Naive thymus-derived CD4-positive, alpha-beta T cell (primary cell): ENCODE measurements at regions not wholly inside any gene's neighbourhood (a gene's known extent, or its start where the extent isn't known, plus 50 kb on each side); places are given as distances from the start of the nearest gene placed in this dataset.

Experiments
- ATAC-seq: fragments of 150-1000 bp; cut with Tn5 transposase; 2 replicates; pipeline ENCODE4 v1.10.0; 2021; ENCODE audit warnings: mild to moderate bottlenecking, moderate library complexity
- CTCF ChIA-PET: fragments of 350-600 bp; sonication (Branson Sonifier 250); formaldehyde crosslinking; loops from one replicate; lab custom pipeline; 2021; ENCODE audit warnings: antibody characterized with exemption; lab: Charles Lee
- POLR2A ChIA-PET: fragments of 350-600 bp; sonication (Branson Sonifier 250); formaldehyde crosslinking; loops from one replicate; lab custom pipeline; 2021; ENCODE audit warnings: antibody characterized with exemption, inconsistent platforms; lab: Charles Lee
- DNase-seq, 9 donors: peaks; one replicate each; pipeline versions ENCODE4 v3.0.0 to v3.0.0-alpha.2; 2020 to 2022; ENCODE audit warnings: mixed read lengths in 1 of 9
- H3K27ac ChIP-seq: one replicate; pipeline ENCODE4 v1.7.0; 2013; ENCODE audit warnings: mild to moderate bottlenecking, low read depth, low read length, moderate library complexity
- H3K27me3 ChIP-seq, 2 donors: one replicate each; pipeline ENCODE4 v1.7.0; 2013; ENCODE audit warnings: low read length in 2 of 2, mild to moderate bottlenecking in 2 of 2, moderate library complexity in 2 of 2; ENCODE audit not compliant: control insufficient read depth in 2 of 2, insufficient read depth in 2 of 2
- H3K36me3 ChIP-seq, 3 experiments: 1 replicate in 2 of 3; 2 replicates in 1 of 3; pipeline ENCODE4 v1.7.0; 2013; ENCODE audit warnings: low read length in 3 of 3, mild to moderate bottlenecking in 3 of 3, moderate library complexity in 1 of 3; ENCODE audit not compliant: insufficient read depth in 3 of 3, control insufficient read depth in 2 of 3
- H3K4me1 ChIP-seq, 2 donors: one replicate each; pipeline ENCODE4 v1.7.0; 2013; ENCODE audit warnings: low read length in 2 of 2, mild to moderate bottlenecking in 2 of 2, moderate library complexity in 1 of 2; ENCODE audit not compliant: control insufficient read depth in 2 of 2, insufficient read depth in 2 of 2
- H3K4me3 ChIP-seq: 2 replicates; pipeline ENCODE4 v1.7.0; 2013; ENCODE audit warnings: mild to moderate bottlenecking, low read length
- H3K9me3 ChIP-seq, 3 experiments: 1 replicate in 2 of 3; 2 replicates in 1 of 3; pipeline ENCODE4 v1.7.0; 2013; ENCODE audit warnings: low read length in 3 of 3; ENCODE audit not compliant: control insufficient read depth in 2 of 3
- H3K27ac Mint-ChIP-seq, 9 donors: one replicate each; pipeline ENCODE4 v1.8.0; 2020 to 2022; ENCODE audit warnings: mixed read lengths in 9 of 9, mild to moderate bottlenecking in 8 of 9, moderate library complexity in 5 of 9, inconsistent platforms in 2 of 9
- H3K27me3 Mint-ChIP-seq, 5 donors: one replicate each; pipeline ENCODE4 v1.8.0; 2021 to 2022; ENCODE audit warnings: mixed read lengths in 5 of 5, mild to moderate bottlenecking in 1 of 5
- H3K36me3 Mint-ChIP-seq, 5 donors: one replicate each; pipeline ENCODE4 v1.8.0; 2020 to 2022; ENCODE audit warnings: mixed read lengths in 5 of 5, mild to moderate bottlenecking in 3 of 5, inconsistent platforms in 1 of 5
- H3K4me1 Mint-ChIP-seq, 7 donors: one replicate each; pipeline ENCODE4 v1.8.0; 2020 to 2022; ENCODE audit warnings: mixed read lengths in 7 of 7, mild to moderate bottlenecking in 3 of 7, inconsistent platforms in 1 of 7
- H3K4me3 Mint-ChIP-seq, 10 donors: one replicate each; pipeline ENCODE4 v1.8.0; 2020 to 2022; ENCODE audit warnings: mild to moderate bottlenecking in 10 of 10, mixed read lengths in 10 of 10, moderate library complexity in 6 of 10, inconsistent platforms in 2 of 10
- H3K9me3 Mint-ChIP-seq, 11 donors: one replicate each; pipeline ENCODE4 v1.8.0; 2020 to 2022; ENCODE audit warnings: mixed read lengths in 11 of 11, mild to moderate bottlenecking in 4 of 11, inconsistent platforms in 1 of 11, moderate library complexity in 1 of 11
- intact Hi-C, 2 donors: fragments of 100-400 bp; cut with micrococcal nuclease; formaldehyde crosslinking; loops; one replicate each; pipeline ENCODE4 v1.15.1; 2023

DNA sequence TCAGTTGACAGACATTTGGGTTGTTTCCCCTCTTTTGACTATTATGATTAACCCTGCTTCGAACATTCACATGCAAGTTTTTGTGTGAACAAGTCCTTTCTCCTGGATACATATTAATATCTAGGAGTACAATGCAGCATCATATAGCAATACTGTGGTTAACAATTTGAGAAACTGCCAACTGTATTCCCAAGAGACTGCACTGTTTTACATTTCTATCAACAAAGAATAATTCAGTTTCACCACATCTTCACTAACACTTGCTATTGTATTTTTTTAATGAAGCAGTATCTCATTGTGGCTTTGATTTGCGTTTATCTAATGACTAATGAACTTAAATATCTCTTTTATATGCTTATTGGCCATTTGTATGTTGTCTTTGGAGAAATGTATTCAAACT, 184.6 kb upstream of the NBEA start:
- CTCF ChIA-PET, result no interaction called here
- POLR2A ChIA-PET, result no interaction called here
- no peak overlapping the region for H3K4me3 ChIP-seq
- Mint-ChIP-seq H3K9me3 (peaks cover 0 to 6% (median 0%) of the 10 kb centered on the region in 11 donors), H3K27me3 (peaks cover 0 to under 1% (median 0%) of the 10 kb centered on the region in 5 donors), H3K4me3 (no peak overlapping the region), H3K36me3 (no peaks in the 10 kb centered on the region), H3K4me1 (no peaks in the 10 kb centered on the region), H3K27ac (no peak overlapping the region)
- no peaks in the 10 kb centered on the region for H3K36me3 ChIP-seq
- intact Hi-C loops, result no loop called here
- no peaks in the 10 kb centered on the region for H3K27me3 ChIP-seq
- H3K9me3 ChIP-seq, result no peaks in the 10 kb centered on the region
- ATAC-seq, result no peak
- no peak for DNase-seq
- no peak overlapping the region for H3K27ac ChIP-seq
- H3K4me1 ChIP-seq, result no peaks in the 10 kb centered on the region

DNA sequence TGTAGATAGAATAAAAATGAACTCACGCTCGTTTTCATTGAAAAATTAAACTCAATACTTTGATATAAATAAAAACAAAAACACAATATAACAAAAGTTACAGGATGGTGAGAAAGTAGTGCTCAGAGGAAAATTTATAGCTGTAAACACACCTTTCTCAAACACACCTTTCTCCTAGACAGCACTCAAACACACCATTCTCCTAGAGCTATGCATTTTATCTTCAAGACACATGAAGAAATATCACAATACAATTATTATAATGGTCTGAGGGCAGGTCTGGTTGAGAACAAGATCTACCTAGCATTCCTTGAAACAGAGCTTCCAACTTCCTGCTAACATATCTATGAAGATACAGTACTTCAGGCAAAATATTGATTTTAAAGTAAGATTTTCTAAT, 183.4 kb upstream of the NBEA start:
- Histone ChIP-seq H3K4me1 (no peaks in the 10 kb centered on the region), H3K4me3 (no peak overlapping the region), H3K36me3 (no peaks in the 10 kb centered on the region), H3K27ac (no peak overlapping the region), H3K27me3 (no peaks in the 10 kb centered on the region), H3K9me3 (no peaks in the 10 kb centered on the region)
- Mint-ChIP-seq H3K4me1 (no peaks in the 10 kb centered on the region), H3K27ac (no peak overlapping the region), H3K9me3 (peaks cover 0 to 6% (median 0%) of the 10 kb centered on the region in 11 donors), H3K36me3 (no peaks in the 10 kb centered on the region), H3K27me3 (no peaks in the 10 kb centered on the region), H3K4me3 (no peak overlapping the region)
- intact Hi-C loops, result no loop called here
- ChIA-PET POLR2A (no interaction called here), CTCF (interaction anchor here (0.7 kb wide), 1 partner anchor 123 kb away, joined by 3 read pairs; no protein-coding TSS in a partner anchor)
- no peak for ATAC-seq
- no peak for DNase-seq

DNA sequence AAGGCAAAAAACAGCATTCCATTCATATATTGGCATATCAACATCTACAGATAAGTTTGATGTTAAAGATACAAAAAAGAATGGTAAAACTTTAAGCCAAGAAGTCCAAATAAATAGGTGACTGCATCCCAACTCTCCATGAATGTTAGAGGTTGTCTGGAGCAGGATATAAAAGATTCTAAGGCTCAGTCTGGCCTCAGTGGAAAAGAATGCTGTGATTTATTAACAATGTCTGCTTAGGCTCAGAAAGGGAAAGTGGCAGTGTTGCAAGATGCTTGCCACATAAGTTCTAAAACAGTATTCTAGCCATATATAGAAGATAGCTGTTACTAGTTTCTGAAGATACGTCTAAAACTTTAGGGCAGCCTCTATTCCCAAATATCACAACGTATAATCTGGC, 179.8 kb upstream of the NBEA start:
- ATAC-seq (no peak), DNase-seq (no peak)
- Mint-ChIP-seq H3K4me3 (no peak overlapping the region), H3K4me1 (no peaks in the 10 kb centered on the region), H3K27ac (no peak overlapping the region), H3K9me3 (peaks cover 0 to 11% (median 0%) of the 10 kb centered on the region in 11 donors), H3K27me3 (peaks cover 0 to 6% (median 0%) of the 10 kb centered on the region in 5 donors), H3K36me3 (no peaks in the 10 kb centered on the region)
- ChIA-PET POLR2A (no interaction called here), CTCF (no interaction called here)
- H3K27me3 ChIP-seq, result no peaks in the 10 kb centered on the region
- no peaks in the 10 kb centered on the region for H3K4me1 ChIP-seq
- no peaks in the 10 kb centered on the region for H3K36me3 ChIP-seq
- H3K9me3 ChIP-seq, result no peaks in the 10 kb centered on the region
- no peak overlapping the region for H3K4me3 ChIP-seq
- intact Hi-C loops, result no loop called here
- no peak overlapping the region for H3K27ac ChIP-seq

DNA sequence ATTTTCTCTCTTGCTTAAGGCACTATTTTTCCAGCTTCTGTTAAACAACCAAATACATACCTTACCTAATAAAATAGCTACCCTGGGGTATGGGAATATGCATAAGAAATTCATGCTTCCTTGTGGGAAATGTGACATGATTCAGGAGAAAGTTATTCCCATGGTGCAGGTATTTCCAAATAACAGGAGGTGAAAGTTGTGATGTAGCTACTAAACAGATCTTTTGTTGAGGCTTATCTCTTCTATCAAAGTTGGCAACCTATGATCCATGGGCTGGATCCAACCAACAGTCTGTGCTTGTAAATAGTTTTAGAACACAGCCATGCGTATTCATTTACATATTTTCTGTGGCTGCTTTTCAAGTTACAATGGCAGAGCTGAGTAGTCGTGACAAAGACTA, 177.8 kb upstream of the NBEA start:
- CTCF ChIA-PET, result no interaction called here
- POLR2A ChIA-PET, result no interaction called here
- H3K27me3 ChIP-seq, result no peaks in the 10 kb centered on the region
- Mint-ChIP-seq H3K9me3 (peaks cover 0 to 11% (median 0%) of the 10 kb centered on the region in 11 donors), H3K27ac (no peak overlapping the region), H3K27me3 (peaks cover 0 to 6% (median 0%) of the 10 kb centered on the region in 5 donors), H3K4me3 (no peak overlapping the region), H3K36me3 (no peaks in the 10 kb centered on the region), H3K4me1 (no peaks in the 10 kb centered on the region)
- ATAC-seq (no peak), DNase-seq (no peak)
- no peak overlapping the region for H3K4me3 ChIP-seq
- no peaks in the 10 kb centered on the region for H3K4me1 ChIP-seq
- no peaks in the 10 kb centered on the region for H3K36me3 ChIP-seq
- intact Hi-C loops, result no loop called here
- no peaks in the 10 kb centered on the region for H3K9me3 ChIP-seq
- no peak overlapping the region for H3K27ac ChIP-seq

- intact Hi-C loops, result no loop called here
Measured at GRCh38 chr13:34765446-34766180, 176.5 kb upstream of the NBEA start.

GRCh38 chr13:34767778-34768177, 174.3 kb upstream of the NBEA start:
- ATAC-seq (no peak), DNase-seq (no peak)
- Histone ChIP-seq H3K4me3 (no peak overlapping the region), H3K27ac (no peak overlapping the region), H3K36me3 (no peaks in the 10 kb centered on the region), H3K27me3 (no peaks in the 10 kb centered on the region), H3K9me3 (no peaks in the 10 kb centered on the region), H3K4me1 (no peaks in the 10 kb centered on the region)
- no peak overlapping the region for H3K4me3 Mint-ChIP-seq
- no peaks in the 10 kb centered on the region for H3K36me3 Mint-ChIP-seq
- ChIA-PET POLR2A (no interaction called here), CTCF (no interaction called here)
- intact Hi-C loops, result no loop called here
- H3K27ac Mint-ChIP-seq, result no peak overlapping the region
- peaks cover 0 to 6% (median 0%) of the 10 kb centered on the region in 5 donors for H3K27me3 Mint-ChIP-seq
- no peaks in the 10 kb centered on the region for H3K4me1 Mint-ChIP-seq
- H3K9me3 Mint-ChIP-seq, result peaks cover 0 to 7% (median 0%) of the 10 kb centered on the region in 11 donors

More at GRCh38 chr13:34765446-34766180, 176.5 kb upstream of the NBEA start:
- Mint-ChIP-seq H3K9me3 (peaks cover 0 to 8% (median 0%) of the 10 kb centered on the region in 11 donors), H3K4me1 (no peaks in the 10 kb centered on the region), H3K27ac (no peak overlapping the region), H3K27me3 (peaks cover 0 to 6% (median 0%) of the 10 kb centered on the region in 5 donors), H3K36me3 (no peaks in the 10 kb centered on the region), H3K4me3 (no peak overlapping the region)
- Histone ChIP-seq H3K9me3 (no peaks in the 10 kb centered on the region), H3K27me3 (no peaks in the 10 kb centered on the region), H3K27ac (no peak overlapping the region), H3K4me3 (no peak overlapping the region), H3K36me3 (no peaks in the 10 kb centered on the region), H3K4me1 (no peaks in the 10 kb centered on the region)
- CTCF ChIA-PET, result interaction anchor here (0.6 kb wide), 1 partner anchor 76 kb away, joined by 3 read pairs; no protein-coding TSS in a partner anchor
- ATAC-seq (no peak), DNase-seq (no peak)
- POLR2A ChIA-PET, result no interaction called here

DNA sequence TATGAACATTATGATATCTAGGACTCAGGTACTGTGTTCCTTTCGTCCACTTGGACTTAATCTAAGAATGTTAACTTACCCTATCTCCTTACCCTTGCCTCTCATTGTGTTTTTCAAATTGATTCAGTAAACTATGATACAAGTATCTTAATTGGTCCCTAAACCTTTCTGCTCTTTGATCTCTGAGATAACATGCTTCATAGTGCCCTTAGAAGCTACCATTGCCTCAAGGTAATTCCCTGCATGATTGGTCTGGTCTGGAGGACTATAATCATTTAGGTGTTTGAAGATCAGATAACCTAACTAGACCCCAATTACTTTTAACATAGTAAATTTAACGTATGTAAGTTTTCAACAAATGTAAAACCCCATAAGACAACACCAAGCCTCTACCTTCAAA, 169.9 kb upstream of the NBEA start:
- Mint-ChIP-seq H3K4me1 (no peaks in the 10 kb centered on the region), H3K9me3 (peaks cover 0 to 7% (median 0%) of the 10 kb centered on the region in 11 donors), H3K27ac (no peak overlapping the region), H3K4me3 (no peak overlapping the region), H3K27me3 (peaks cover 0 to 6% (median 5%) of the 10 kb centered on the region in 5 donors), H3K36me3 (no peaks in the 10 kb centered on the region)
- Histone ChIP-seq H3K36me3 (no peaks in the 10 kb centered on the region), H3K27me3 (no peaks in the 10 kb centered on the region), H3K27ac (no peak overlapping the region), H3K4me3 (no peak overlapping the region), H3K9me3 (no peaks in the 10 kb centered on the region), H3K4me1 (no peaks in the 10 kb centered on the region)
- ChIA-PET POLR2A (interaction anchor here (0.7 kb wide), 1 partner anchor 31 kb away, joined by 3 read pairs; no protein-coding TSS in a partner anchor), CTCF (no interaction called here)
- no peak for ATAC-seq
- DNase-seq, result no peak
- intact Hi-C loops, result no loop called here
